OCI-LY7 (cell line): ENCODE measurements at regions not wholly inside any gene's neighbourhood (a gene's known extent, or its start where the extent isn't known, plus 50 kb on each side); places are given as distances from the start of the nearest gene placed in this dataset.

Experiments
- BruUV-seq: library from RNA; stranded (reverse); fragments of 400-500 nt; replicated peaks from 2 replicates; lab custom pipeline; 2021; lab: Mats Ljungman, UMichigan
- CTCF ChIA-PET: fragments of 300-600 bp; sonication (Branson Sonifier 250); formaldehyde crosslinking; loops from one replicate; lab custom pipeline; 2022; ENCODE audit warnings: antibody characterized with exemption; ENCODE audit not compliant: unreplicated experiment; lab: Charles Lee
- POLR2A ChIA-PET: fragments of 300-600 bp; sonication (Branson Sonifier 250); formaldehyde crosslinking; loops from one replicate; lab custom pipeline; 2022; ENCODE audit warnings: antibody characterized with exemption; lab: Charles Lee
- DNase-seq: peaks from one replicate; pipeline ENCODE4 v3.0.0-alpha.2; 2015; ENCODE audit warnings: low spot score
- H2AFZ ChIP-seq: fragments of 200-600 bp; sonication (generic), shearing (Covaris generic); 2 replicates; pipeline ENCODE4 v1.6.1; 2014; ENCODE audit warnings: mild to moderate bottlenecking, antibody characterized with exemption, low read length, moderate library complexity
- H3K27ac ChIP-seq: fragments of 200-600 bp; sonication (generic); 2 replicates; pipeline ENCODE4 v1.5.1; 2014; ENCODE audit warnings: mixed run types, low read depth, mild to moderate bottlenecking, moderate library complexity, low read length, inconsistent platforms; ENCODE audit not compliant: poor library complexity, severe bottlenecking
- H3K36me3 ChIP-seq: fragments of 200-600 bp; sonication (generic); 2 replicates; pipeline ENCODE4 v1.6.1; 2014; ENCODE audit warnings: mild to moderate bottlenecking, antibody characterized with exemption, low read length, moderate library complexity, mixed read lengths; ENCODE audit not compliant: insufficient read depth
- H3K4me1 ChIP-seq: fragments of 200-600 bp; sonication (generic); 2 replicates; pipeline ENCODE4 v1.5.1; 2014; ENCODE audit warnings: mild to moderate bottlenecking, low read length; ENCODE audit not compliant: insufficient read depth, poor library complexity, severe bottlenecking
- H3K4me2 ChIP-seq: fragments of 200-600 bp; sonication (generic); 2 replicates; pipeline ENCODE4 v1.6.1; 2014; ENCODE audit warnings: mild to moderate bottlenecking, low read length
- H3K4me3 ChIP-seq: fragments of 200-600 bp; sonication (generic); 2 replicates; pipeline ENCODE4 v1.5.1; 2014; ENCODE audit warnings: mild to moderate bottlenecking, low read depth, low read length; ENCODE audit not compliant: poor library complexity, severe bottlenecking
- H3K79me2 ChIP-seq: fragments of 200-600 bp; sonication (generic); 2 replicates; pipeline ENCODE4 v1.6.1; 2016; ENCODE audit warnings: low read depth, mild to moderate bottlenecking, low read length, moderate library complexity, mixed read lengths; ENCODE audit not compliant: insufficient read depth
- H3K9me2 ChIP-seq: fragments of 200-600 bp; sonication (generic); 2 replicates; pipeline ENCODE4 v1.6.1; 2016; ENCODE audit warnings: mild to moderate bottlenecking, low read length, mixed read lengths; ENCODE audit not compliant: insufficient read depth
- H3K9me3 ChIP-seq: fragments of 200-600 bp; sonication (generic); 2 replicates; pipeline ENCODE4 v1.6.1; 2014; ENCODE audit warnings: mild to moderate bottlenecking, mixed run types, low read length, mixed read lengths
- H4K20me1 ChIP-seq: fragments of 200-600 bp; sonication (generic); 2 replicates; pipeline ENCODE4 v1.6.1; 2014; ENCODE audit warnings: mild to moderate bottlenecking, antibody characterized with exemption, low read length, moderate library complexity, mixed read lengths; ENCODE audit not compliant: insufficient read depth
- EZH2phosphoT487 ChIP-seq: fragments of 200-600 bp; sonication (generic); IDR thresholded peaks from 2 replicates; pipeline ENCODE4 v1.6.1; 2018; ENCODE audit warnings: low read depth, borderline replicate concordance, mild to moderate bottlenecking, mixed run types, antibody characterized with exemption, low read length, moderate library complexity, mixed read lengths
- intact Hi-C: fragments of 100-400 bp; cut with micrococcal nuclease; formaldehyde crosslinking; loops from one replicate; pipeline ENCODE4 v1.10.0; 2022; ENCODE audit not compliant: unreplicated experiment
- TF ChIP-seq, protein P1 (sequence below): fragments of 200-600 bp; sonication (generic); conservative IDR thresholded peaks from 2 replicates; pipeline ENCODE4 v1.5.1; 2014; ENCODE audit warnings: mild to moderate bottlenecking, antibody characterized with exemption, low read length, moderate library complexity, mixed read lengths

DNA sequence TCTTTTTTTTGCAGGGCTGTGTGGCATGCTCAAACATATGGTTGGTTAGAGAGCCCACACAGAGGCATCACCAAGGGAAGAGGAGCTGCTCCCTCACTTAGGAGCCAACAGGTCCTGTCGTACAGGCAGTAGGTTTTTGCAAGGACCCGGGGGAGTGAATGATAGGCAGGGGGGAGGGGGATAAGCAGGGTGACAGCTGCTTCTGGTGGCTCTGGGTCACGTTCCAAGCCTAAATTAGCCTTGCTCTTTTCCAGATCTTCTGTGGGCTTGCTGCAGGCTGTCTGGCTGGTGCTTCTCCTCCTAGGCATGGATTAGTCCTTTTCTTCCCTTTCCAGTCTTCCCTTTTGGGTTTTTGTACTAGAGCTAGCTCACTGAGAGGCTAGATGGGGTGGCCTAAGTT lies 117.7 kb upstream of the PODXL start:
- ChIA-PET CTCF (no interaction called here), POLR2A (no interaction called here)
- TF ChIP-seq, protein P1, sequence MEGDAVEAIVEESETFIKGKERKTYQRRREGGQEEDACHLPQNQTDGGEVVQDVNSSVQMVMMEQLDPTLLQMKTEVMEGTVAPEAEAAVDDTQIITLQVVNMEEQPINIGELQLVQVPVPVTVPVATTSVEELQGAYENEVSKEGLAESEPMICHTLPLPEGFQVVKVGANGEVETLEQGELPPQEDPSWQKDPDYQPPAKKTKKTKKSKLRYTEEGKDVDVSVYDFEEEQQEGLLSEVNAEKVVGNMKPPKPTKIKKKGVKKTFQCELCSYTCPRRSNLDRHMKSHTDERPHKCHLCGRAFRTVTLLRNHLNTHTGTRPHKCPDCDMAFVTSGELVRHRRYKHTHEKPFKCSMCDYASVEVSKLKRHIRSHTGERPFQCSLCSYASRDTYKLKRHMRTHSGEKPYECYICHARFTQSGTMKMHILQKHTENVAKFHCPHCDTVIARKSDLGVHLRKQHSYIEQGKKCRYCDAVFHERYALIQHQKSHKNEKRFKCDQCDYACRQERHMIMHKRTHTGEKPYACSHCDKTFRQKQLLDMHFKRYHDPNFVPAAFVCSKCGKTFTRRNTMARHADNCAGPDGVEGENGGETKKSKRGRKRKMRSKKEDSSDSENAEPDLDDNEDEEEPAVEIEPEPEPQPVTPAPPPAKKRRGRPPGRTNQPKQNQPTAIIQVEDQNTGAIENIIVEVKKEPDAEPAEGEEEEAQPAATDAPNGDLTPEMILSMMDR, result no peak
- no peak for TF ChIP-seq EZH2phosphoT487
- no peak for DNase-seq
- no peak overlapping the region for H3K27ac ChIP-seq
- H3K9me2 ChIP-seq, result no peaks in the 10 kb centered on the region
- no TSS peak for BruUV-seq
- H4K20me1 ChIP-seq, result no peaks in the 10 kb centered on the region
- H3K4me2 ChIP-seq, result no peak overlapping the region
- H3K36me3 ChIP-seq, result no peaks in the 10 kb centered on the region
- H3K4me1 ChIP-seq, result no peaks in the 10 kb centered on the region
- H3K4me3 ChIP-seq, result no peak overlapping the region
- intact Hi-C loops, result no loop called here
- no peaks in the 10 kb centered on the region for H3K9me3 ChIP-seq
- H3K79me2 ChIP-seq, result no peaks in the 10 kb centered on the region
- H2AFZ ChIP-seq, result no peak overlapping the region

DNA sequence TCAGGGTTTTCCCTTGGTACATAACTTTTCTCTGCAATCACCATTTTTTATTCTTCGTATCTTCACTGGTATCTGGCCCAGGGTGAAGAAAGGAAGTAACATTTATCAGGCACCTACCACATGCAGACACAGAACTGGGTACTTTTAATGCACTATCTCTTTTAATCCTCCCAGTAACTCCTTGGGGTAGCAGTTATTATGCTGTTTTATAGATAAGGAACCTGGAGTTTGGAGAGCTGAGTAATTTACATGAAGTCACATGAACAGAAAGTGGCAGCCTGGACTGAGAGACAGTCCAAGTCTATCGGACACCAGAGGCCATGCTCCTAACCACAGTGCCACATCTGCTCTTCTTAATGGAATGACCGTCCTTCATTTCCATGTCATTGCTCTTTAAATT lies 117.1 kb upstream of the PODXL start:
- no peaks in the 10 kb centered on the region for H3K4me1 ChIP-seq
- H2AFZ ChIP-seq, result no peak overlapping the region
- no peak for DNase-seq
- CTCF ChIA-PET, result no interaction called here
- no peak overlapping the region for H3K4me2 ChIP-seq
- no peaks in the 10 kb centered on the region for H3K9me3 ChIP-seq
- H4K20me1 ChIP-seq, result no peaks in the 10 kb centered on the region
- H3K79me2 ChIP-seq, result no peaks in the 10 kb centered on the region
- POLR2A ChIA-PET, result no interaction called here
- no peaks in the 10 kb centered on the region for H3K36me3 ChIP-seq
- no TSS peak for BruUV-seq
- H3K9me2 ChIP-seq, result no peaks in the 10 kb centered on the region
- TF ChIP-seq, protein P1, result no peak
- TF ChIP-seq EZH2phosphoT487, result no peak
- intact Hi-C loops, result no loop called here
- H3K4me3 ChIP-seq, result no peak overlapping the region
- no peak overlapping the region for H3K27ac ChIP-seq

DNA sequence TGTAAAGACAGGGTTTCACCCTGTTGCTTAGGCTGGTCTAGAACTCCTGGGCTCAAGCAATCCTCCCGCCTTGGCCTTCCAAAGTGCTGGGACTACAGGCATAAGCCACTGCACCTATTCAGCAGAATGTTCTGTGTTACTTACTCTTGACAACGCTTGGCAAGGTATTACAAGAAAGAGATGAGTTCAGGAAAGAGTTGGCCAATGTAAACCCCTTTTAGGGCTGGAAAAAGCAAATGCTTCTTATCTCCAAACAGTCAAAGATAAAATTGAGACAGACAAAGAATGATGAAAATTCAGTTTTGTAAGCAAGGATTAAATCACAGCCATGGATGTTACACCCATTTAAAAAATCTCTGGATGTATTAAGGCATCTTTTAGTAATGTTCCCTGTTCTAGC lies 114.0 kb upstream of the PODXL start:
- BruUV-seq, result no TSS peak
- Histone ChIP-seq H3K27ac (no peak overlapping the region), H3K4me1 (no peaks in the 10 kb centered on the region), H3K36me3 (no peaks in the 10 kb centered on the region), H3K4me3 (no peak overlapping the region), H3K79me2 (no peaks in the 10 kb centered on the region), H3K9me3 (no peaks in the 10 kb centered on the region), H3K9me2 (no peaks in the 10 kb centered on the region), H4K20me1 (no peaks in the 10 kb centered on the region), H2AFZ (no peak overlapping the region), H3K4me2 (no peak overlapping the region)
- TF ChIP-seq EZH2phosphoT487, result no peak
- TF ChIP-seq, protein P1, result no peak
- CTCF ChIA-PET, result no interaction called here
- POLR2A ChIA-PET, result no interaction called here
- no peak for DNase-seq
- intact Hi-C loops, result no loop called here
